Thymus (tissue), 11 donors: ENCODE measurements at regions not wholly inside any gene's neighbourhood (a gene's known extent, or its start where the extent isn't known, plus 50 kb on each side); places are given as distances from the start of the nearest gene placed in this dataset.
"Not testable (repeated sequence)": the region's sequence is repeated elsewhere in the genome, so short reads cannot be mapped to it uniquely, and the experiment has no call there.

ENCODE experiments used
- DNase-seq, 9 donors: peaks; one replicate each; pipeline ENCODE4 v3.0.0-alpha.2; 2013; ENCODE audit warnings: low spot score in 9 of 9, low read depth in 6 of 9, missing footprints in 1 of 9
- H3K27ac ChIP-seq, 2 donors: one replicate each; pipeline ENCODE4 v1.5.1; 2013; ENCODE audit warnings: control low read depth in 1 of 2, low read depth in 1 of 2, low read length in 1 of 2, mild to moderate bottlenecking in 1 of 2, moderate library complexity in 1 of 2
- H3K27me3 ChIP-seq, 2 donors: one replicate each; pipeline ENCODE4 v1.5.1; 2013; ENCODE audit warnings: low read length in 1 of 2; ENCODE audit not compliant: control insufficient read depth in 2 of 2, insufficient read depth in 1 of 2
- H3K36me3 ChIP-seq, 2 donors: one replicate each; pipeline ENCODE4 v1.5.1; 2013; ENCODE audit warnings: low read length in 1 of 2, mild to moderate bottlenecking in 1 of 2, moderate library complexity in 1 of 2; ENCODE audit not compliant: control insufficient read depth in 2 of 2, insufficient read depth in 2 of 2
- H3K4me1 ChIP-seq, 2 donors: one replicate each; pipeline ENCODE4 v1.5.1; 2013; ENCODE audit warnings: low read length in 2 of 2; ENCODE audit not compliant: control insufficient read depth in 2 of 2, insufficient read depth in 2 of 2
- H3K4me3 ChIP-seq, 2 donors: one replicate each; pipeline ENCODE4 v1.5.1; 2013; ENCODE audit warnings: low read length in 2 of 2, control low read depth in 1 of 2, mild to moderate bottlenecking in 1 of 2
- H3K9me3 ChIP-seq, 2 donors: one replicate each; pipeline ENCODE4 v1.5.1; 2013; ENCODE audit warnings: low read length in 1 of 2, mild to moderate bottlenecking in 1 of 2; ENCODE audit not compliant: control insufficient read depth in 2 of 2, insufficient read depth in 1 of 2
- WGBS: extraction: QIAGEN DNeasy Blood & Tissue Kit; methylation state at CpG from one replicate; pipeline ENCODE4 v1.1.7; 2013; 5-methylcytosine and 5-hydroxymethylcytosine counted together
- donor health status: healthy.

DNA sequence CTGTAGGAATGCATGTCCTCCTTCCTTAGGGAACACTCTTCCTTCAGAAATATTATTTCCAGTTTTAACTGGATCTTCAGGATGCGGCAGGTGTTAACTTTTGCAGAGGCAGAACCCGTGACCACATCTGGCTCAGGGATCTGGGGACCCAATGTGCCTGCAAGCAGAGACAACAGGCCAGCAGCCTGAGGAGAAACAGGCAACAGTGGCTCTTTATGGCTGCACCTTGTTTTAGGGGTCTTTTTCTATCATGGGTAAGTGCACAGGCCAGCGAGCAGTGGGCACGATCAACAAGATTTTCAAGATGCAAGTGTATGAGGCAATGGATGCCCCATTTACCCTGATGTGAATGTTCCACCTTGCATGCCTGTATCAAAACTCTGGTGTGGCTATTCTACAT lies 497.5 kb upstream of the KLF6 start:
- DNase-seq, result no peak
- no peak overlapping the region for H3K4me3 ChIP-seq
- WGBS, result 98% methylated on average over 4 of the region's 4 CpGs
- peaks cover 0 to 9% of the 10 kb centered on the region in 2 donors for H3K4me1 ChIP-seq
- H3K27me3 ChIP-seq, result no peaks in the 10 kb centered on the region
- no peaks in the 10 kb centered on the region for H3K9me3 ChIP-seq
- no peaks in the 10 kb centered on the region for H3K36me3 ChIP-seq
- H3K27ac ChIP-seq, result no peak overlapping the region

DNA sequence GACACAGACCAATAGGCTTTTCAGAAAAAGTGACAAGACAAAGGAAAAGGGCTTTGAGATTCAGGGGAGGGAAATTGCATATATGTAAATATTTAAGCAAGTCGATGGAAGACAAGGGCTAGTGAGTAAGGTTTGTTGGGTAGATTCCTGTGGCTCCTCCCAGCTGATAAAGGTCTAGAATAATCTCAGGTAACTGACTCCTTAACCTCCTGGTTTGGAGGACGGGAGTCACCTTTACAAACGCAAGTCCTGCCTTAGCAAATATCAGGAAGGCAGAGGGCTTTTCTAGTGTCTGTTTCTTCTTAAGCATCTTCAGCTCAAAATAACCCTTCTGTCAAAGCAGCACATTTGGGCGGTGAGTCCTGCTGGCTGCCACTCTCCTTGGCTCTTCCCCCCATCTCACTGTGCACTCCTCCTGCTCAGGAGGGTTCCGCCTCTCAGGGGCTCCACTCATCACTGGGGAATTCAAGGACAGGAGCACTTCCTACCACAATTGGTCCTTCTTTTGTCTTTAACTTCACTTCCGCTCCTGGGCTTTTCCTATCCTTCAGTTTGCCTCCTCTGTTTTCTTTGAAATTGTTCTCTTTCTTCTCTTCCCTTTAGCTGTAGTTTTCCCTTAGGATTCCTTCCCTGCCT lies 496.3 kb upstream of the KLF6 start:
- H3K27me3 ChIP-seq, result no peaks in the 10 kb centered on the region
- H3K9me3 ChIP-seq, result no peaks in the 10 kb centered on the region
- no peaks in the 10 kb centered on the region for H3K36me3 ChIP-seq
- no peak overlapping the region for H3K4me3 ChIP-seq
- H3K27ac ChIP-seq, result no peak overlapping the region
- DNase-seq, result no peak
- H3K4me1 ChIP-seq, result peaks cover 0 to 9% of the 10 kb centered on the region in 2 donors
- WGBS, result 97% methylated on average over 6 of the region's 6 CpGs

GRCh38 chr10:4280461-4281189 lies 495.6 kb upstream of the KLF6 start:
- Histone ChIP-seq H3K9me3 (no peaks in the 10 kb centered on the region), H3K27me3 (no peaks in the 10 kb centered on the region), H3K36me3 (no peaks in the 10 kb centered on the region), H3K4me3 (no peak overlapping the region), H3K4me1 (peaks cover 0 to 9% of the 10 kb centered on the region in 2 donors), H3K27ac (no peak overlapping the region)
- 94% methylated on average over 7 of the region's 7 CpGs for WGBS
- DNase-seq, result no peak

GRCh38 chr10:4279655-4280054 lies 494.6 kb upstream of the KLF6 start:
- H3K9me3 ChIP-seq, result no peaks in the 10 kb centered on the region
- peaks cover 0 to 3% of the 10 kb centered on the region in 2 donors for H3K4me1 ChIP-seq
- no peak for DNase-seq
- no peaks in the 10 kb centered on the region for H3K27me3 ChIP-seq
- H3K4me3 ChIP-seq, result no peak overlapping the region
- no peaks in the 10 kb centered on the region for H3K36me3 ChIP-seq
- H3K27ac ChIP-seq, result no peak overlapping the region
- WGBS, result 90% methylated on average over 1 of the region's 1 CpG

DNA sequence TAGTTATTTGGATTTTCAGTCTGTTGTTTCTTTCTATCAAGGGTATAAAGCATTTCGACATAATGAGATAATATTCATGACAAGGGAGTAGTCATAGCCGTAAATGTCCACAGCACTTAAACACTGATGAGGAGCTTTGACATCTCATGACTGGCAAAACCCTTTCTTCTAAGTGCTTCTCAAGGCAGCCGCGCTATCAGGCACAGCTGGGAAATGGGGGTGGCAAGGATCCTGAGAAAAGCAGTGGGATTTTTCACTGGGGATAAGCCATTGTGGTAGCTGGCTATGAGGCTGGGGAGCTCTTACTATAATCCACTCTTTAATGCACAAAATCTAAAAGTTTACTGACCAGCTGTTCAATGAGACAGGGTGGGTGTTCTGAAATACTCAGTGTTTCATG lies 493.2 kb upstream of the KLF6 start:
- no peaks in the 10 kb centered on the region for H3K36me3 ChIP-seq
- H3K27ac ChIP-seq, result no peak overlapping the region
- no peak overlapping the region for H3K4me3 ChIP-seq
- no peaks in the 10 kb centered on the region for H3K27me3 ChIP-seq
- H3K4me1 ChIP-seq, result no peaks in the 10 kb centered on the region
- 97% methylated on average over 4 of the region's 4 CpGs for WGBS
- H3K9me3 ChIP-seq, result no peaks in the 10 kb centered on the region
- DNase-seq, result no peak

DNA sequence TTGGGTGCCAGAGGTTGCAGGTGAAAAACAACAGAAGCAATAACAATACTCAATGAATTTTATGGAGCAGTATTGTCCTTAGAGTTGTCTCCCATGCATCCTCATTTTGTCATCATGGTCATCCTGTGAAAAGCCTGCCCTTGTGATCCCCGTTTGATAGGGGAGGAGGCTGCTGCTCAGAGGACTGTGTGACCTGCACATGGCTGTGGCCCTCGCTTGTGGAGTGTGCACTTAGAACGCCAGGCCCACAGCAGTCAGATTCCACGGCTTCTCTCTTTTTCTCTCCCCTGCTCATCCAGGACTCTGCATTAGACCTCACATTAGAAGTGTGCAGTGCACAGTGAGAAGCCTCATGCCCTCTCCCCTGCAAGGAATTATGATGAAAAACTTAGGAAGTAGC lies 491.1 kb upstream of the KLF6 start:
- H3K9me3 ChIP-seq, result no peaks in the 10 kb centered on the region
- no peak overlapping the region for H3K4me3 ChIP-seq
- H3K27me3 ChIP-seq, result no peaks in the 10 kb centered on the region
- WGBS, result 98% methylated on average over 4 of the region's 4 CpGs
- no peak for DNase-seq
- no peaks in the 10 kb centered on the region for H3K4me1 ChIP-seq
- no peaks in the 10 kb centered on the region for H3K36me3 ChIP-seq
- no peak overlapping the region for H3K27ac ChIP-seq

GRCh38 chr10:4274671-4275070 lies 489.7 kb upstream of the KLF6 start:
- H3K27me3 ChIP-seq, H3K4me1 ChIP-seq, H3K9me3 ChIP-seq, H3K27ac ChIP-seq, DNase-seq, H3K4me3 ChIP-seq, H3K36me3 ChIP-seq: not testable (repeated sequence)

GRCh38 chr10:4271193-4271592 lies 486.2 kb upstream of the KLF6 start:
- no peak for DNase-seq
- H3K27me3 ChIP-seq, result no peaks in the 10 kb centered on the region
- WGBS, result 96% methylated on average over 7 of the region's 7 CpGs

GRCh38 chr10:4270116-4270515 lies 485.1 kb upstream of the KLF6 start:
- 81% methylated on average over 4 of the region's 4 CpGs for WGBS
- H3K27me3 ChIP-seq, result no peaks in the 10 kb centered on the region
- H3K27ac ChIP-seq, result no peak overlapping the region
- peak in 1 of 9 donors; percentile 27 for DNase-seq
- H3K36me3 ChIP-seq, result no peaks in the 10 kb centered on the region
- H3K9me3 ChIP-seq, result no peaks in the 10 kb centered on the region
- H3K4me3 ChIP-seq, result no peak overlapping the region
- no peaks in the 10 kb centered on the region for H3K4me1 ChIP-seq

More at GRCh38 chr10:4271193-4271592, 486.2 kb upstream of the KLF6 start:
- no peaks in the 10 kb centered on the region for H3K36me3 ChIP-seq
- no peaks in the 10 kb centered on the region for H3K4me1 ChIP-seq
- H3K9me3 ChIP-seq, result no peaks in the 10 kb centered on the region
- H3K27ac ChIP-seq, result no peak overlapping the region
- no peak overlapping the region for H3K4me3 ChIP-seq
